ENCODE measurements at regions not wholly inside any gene's neighbourhood (a gene's known extent, or its start where the extent isn't known, plus 50 kb on each side); places are given as distances from the start of the nearest gene placed in this dataset.

DNA sequence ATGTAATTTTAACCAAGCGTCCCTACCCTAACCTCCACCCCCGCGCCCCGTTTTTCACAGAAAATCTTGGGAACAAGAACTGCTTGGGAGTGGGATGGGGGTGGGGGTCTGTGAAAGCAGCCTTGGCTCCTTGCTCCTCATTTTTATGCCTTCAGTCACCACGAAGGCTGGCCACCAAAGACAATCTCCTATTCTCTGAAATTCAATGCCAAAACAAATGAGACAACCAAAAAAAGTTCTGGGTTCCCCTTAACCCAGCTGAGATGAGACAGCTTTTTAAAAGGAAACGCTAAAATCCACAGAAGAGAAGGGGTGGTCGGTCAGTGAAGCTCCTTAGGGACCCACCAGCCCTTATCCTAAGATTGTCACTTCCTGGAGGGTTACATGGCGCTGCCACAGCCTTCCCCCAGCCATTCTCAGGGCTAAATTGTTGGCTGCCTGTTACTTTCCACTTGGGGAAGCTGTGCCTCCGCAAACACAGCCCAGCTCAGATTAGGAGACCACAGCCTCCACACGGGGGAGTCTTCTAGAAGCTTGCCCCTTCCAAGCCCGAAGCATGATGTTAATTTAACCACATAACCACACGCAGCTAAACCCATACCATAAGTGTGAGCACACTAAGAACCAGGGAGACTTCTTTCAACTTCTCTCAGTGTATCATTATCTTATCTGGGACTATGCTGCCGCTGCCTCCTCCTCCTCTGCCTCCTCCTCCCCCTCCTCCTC is 136.3 kb downstream of the FOXD1 start:
- no TSS peak for BruUV-seq (replicated peaks)
- H3K27me3 ChIP-seq (ENCODE audit: control insufficient read depth in 2 of 2, insufficient read depth in 2 of 2, low read length in 2 of 2): peaks cover 70 to 98% of the 10 kb centered on the region in 2 experiments
- H3K36me3 ChIP-seq (ENCODE audit: control insufficient read depth in 2 of 2, extremely low read depth in 1 of 2, insufficient read depth in 2 of 2, low read length in 2 of 2): no peaks in the 10 kb centered on the region
- H3K79me2 ChIP-seq (ENCODE audit: control insufficient read depth, insufficient read depth, low read length): no peaks in the 10 kb centered on the region
- H4K20me1 ChIP-seq (replicated peaks; ENCODE audit: control insufficient read depth, extremely low read depth, insufficient read depth, low read length): no peaks in the 10 kb centered on the region
- H3K4me3 ChIP-seq (replicated peaks in 1 of 3; ENCODE audit: insufficient read depth in 1 of 3, low read depth in 1 of 3, low read length in 3 of 3): no peak overlapping the region
- no peaks in the 10 kb centered on the region for H3K9me3 ChIP-seq (replicated peaks; ENCODE audit: control insufficient read depth, insufficient read depth, low read length)
- no peaks in the 10 kb centered on the region for H3K4me1 ChIP-seq (ENCODE audit: control insufficient read depth, extremely low read depth, insufficient read depth, low read length)
- no peak overlapping the region for H3K4me2 ChIP-seq (ENCODE audit: insufficient read depth, low read length)
- no peak overlapping the region for H3K27ac ChIP-seq (ENCODE audit: insufficient read depth, low read depth, low read length)
- no peak for FAIRE-seq
- dilution Hi-C loops (cut with MboI; ENCODE audit: extremely low pct_ligation_motif_present, low sequenced_read_pairs) (no loop called here), intact Hi-C loops (cut with micrococcal nuclease) (no loop called here)
- TF ChIP-seq, protein P1, sequence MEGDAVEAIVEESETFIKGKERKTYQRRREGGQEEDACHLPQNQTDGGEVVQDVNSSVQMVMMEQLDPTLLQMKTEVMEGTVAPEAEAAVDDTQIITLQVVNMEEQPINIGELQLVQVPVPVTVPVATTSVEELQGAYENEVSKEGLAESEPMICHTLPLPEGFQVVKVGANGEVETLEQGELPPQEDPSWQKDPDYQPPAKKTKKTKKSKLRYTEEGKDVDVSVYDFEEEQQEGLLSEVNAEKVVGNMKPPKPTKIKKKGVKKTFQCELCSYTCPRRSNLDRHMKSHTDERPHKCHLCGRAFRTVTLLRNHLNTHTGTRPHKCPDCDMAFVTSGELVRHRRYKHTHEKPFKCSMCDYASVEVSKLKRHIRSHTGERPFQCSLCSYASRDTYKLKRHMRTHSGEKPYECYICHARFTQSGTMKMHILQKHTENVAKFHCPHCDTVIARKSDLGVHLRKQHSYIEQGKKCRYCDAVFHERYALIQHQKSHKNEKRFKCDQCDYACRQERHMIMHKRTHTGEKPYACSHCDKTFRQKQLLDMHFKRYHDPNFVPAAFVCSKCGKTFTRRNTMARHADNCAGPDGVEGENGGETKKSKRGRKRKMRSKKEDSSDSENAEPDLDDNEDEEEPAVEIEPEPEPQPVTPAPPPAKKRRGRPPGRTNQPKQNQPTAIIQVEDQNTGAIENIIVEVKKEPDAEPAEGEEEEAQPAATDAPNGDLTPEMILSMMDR (IDR thresholded peaks at IDR 0.05; ENCODE audit: extremely low read depth in 1 of 2, insufficient read depth in 1 of 2, low read depth in 1 of 2, low read length in 2 of 2): peak in 1 of 2 donors; percentile 19
- TF ChIP-seq EZH2 (IDR thresholded peaks at IDR 0.05; ENCODE audit: borderline replicate concordance, low read depth, low read length, severe bottlenecking) (peak; percentile 20), GATA2 (IDR thresholded peaks at IDR 0.05; ENCODE audit: insufficient read depth, insufficient read length, low read depth, low read length) (no peak)
- ChIA-PET CTCF (interaction anchor here (0.7 to 2.8 kb wide), 12 partner anchors 10 to 142 kb away, joined by 3 to 36 read pairs (median 4); partner anchors contain the start of gene FOXD1), POLR2A (no interaction called here)
- no peak overlapping the region for H2AFZ ChIP-seq (ENCODE audit: low read depth, low read length)
- H3K9me1 ChIP-seq (replicated peaks; ENCODE audit: control insufficient read depth, extremely low read depth, insufficient read depth, low read length): no peaks in the 10 kb centered on the region
- no peak overlapping the region for H3K9ac ChIP-seq (replicated peaks; ENCODE audit: extremely low read depth, insufficient read depth, low read length)
- no peak for DNase-seq (ENCODE audit: low read depth, low spot score)
